ENCODE measurements at regions not wholly inside any gene's neighbourhood (a gene's known extent, or its start where the extent isn't known, plus 50 kb on each side); places are given as distances from the start of the nearest gene placed in this dataset.

- DNase-seq, result no peak
Observed at GRCh38 chr2:41826921-41827320, 220.9 kb upstream of the PKDCC start.

GRCh38 chr2:41827354-41827971 is 220.4 kb upstream of the PKDCC start:
- DNase-seq, result peak; percentile 9

GRCh38 chr2:41828052-41828643 is 219.7 kb upstream of the PKDCC start:
- DNase-seq, result no peak

GRCh38 chr2:41829052-41829451 is 218.8 kb upstream of the PKDCC start:
- DNase-seq, result no peak

- DNase-seq, result no peak
Observed at GRCh38 chr2:41830600-41830999, 217.2 kb upstream of the PKDCC start.

GRCh38 chr2:41832218-41832617 is 215.6 kb upstream of the PKDCC start:
- DNase-seq, result no peak

GRCh38 chr2:41835401-41835800 is 212.4 kb upstream of the PKDCC start:
- DNase-seq, result no peak

GRCh38 chr2:41836948-41837347 is 210.9 kb upstream of the PKDCC start:
- DNase-seq, result no peak

GRCh38 chr2:41837610-41838009 is 210.2 kb upstream of the PKDCC start:
- DNase-seq, result no peak

GRCh38 chr2:41840702-41841551 is 206.9 kb upstream of the PKDCC start:
- peak; percentile 97 for DNase-seq

- no peak for DNase-seq
Observed at GRCh38 chr2:41846962-41847361, 200.9 kb upstream of the PKDCC start.

- no peak for DNase-seq
Observed at GRCh38 chr2:41847744-41848441, 199.9 kb upstream of the PKDCC start.

GRCh38 chr2:41851554-41851953 is 196.3 kb upstream of the PKDCC start:
- DNase-seq, result no peak

- DNase-seq, result peak; percentile 65
Observed at GRCh38 chr2:41853427-41854191, 194.2 kb upstream of the PKDCC start.

GRCh38 chr2:41854227-41854626 is 193.6 kb upstream of the PKDCC start:
- DNase-seq, result no peak

- DNase-seq, result no peak
Observed at GRCh38 chr2:41856946-41857345, 190.9 kb upstream of the PKDCC start.

- no peak for DNase-seq
Observed at GRCh38 chr2:41859615-41860514, 188.0 kb upstream of the PKDCC start.

- DNase-seq, result no peak
Observed at GRCh38 chr2:41863062-41863461, 184.8 kb upstream of the PKDCC start.

GRCh38 chr2:41865263-41865662 is 182.6 kb upstream of the PKDCC start:
- no peak for DNase-seq

- no peak for DNase-seq
Observed at GRCh38 chr2:41867553-41867952, 180.3 kb upstream of the PKDCC start.

- peak; percentile 52 for DNase-seq
Observed at GRCh38 chr2:41869542-41870264, 178.1 kb upstream of the PKDCC start.
